Inflammatory macrophage treated with lipopolysaccharide for 1 hour (primary cell): ENCODE measurements at regions not wholly inside any gene's neighbourhood (a gene's known extent, or its start where the extent isn't known, plus 50 kb on each side); places are given as distances from the start of the nearest gene placed in this dataset.

Experiments used
- DNase-seq, 2 donors: peaks; one replicate each; pipeline ENCODE4 v3.0.0-alpha.2; 2020 to 2022

DNA sequence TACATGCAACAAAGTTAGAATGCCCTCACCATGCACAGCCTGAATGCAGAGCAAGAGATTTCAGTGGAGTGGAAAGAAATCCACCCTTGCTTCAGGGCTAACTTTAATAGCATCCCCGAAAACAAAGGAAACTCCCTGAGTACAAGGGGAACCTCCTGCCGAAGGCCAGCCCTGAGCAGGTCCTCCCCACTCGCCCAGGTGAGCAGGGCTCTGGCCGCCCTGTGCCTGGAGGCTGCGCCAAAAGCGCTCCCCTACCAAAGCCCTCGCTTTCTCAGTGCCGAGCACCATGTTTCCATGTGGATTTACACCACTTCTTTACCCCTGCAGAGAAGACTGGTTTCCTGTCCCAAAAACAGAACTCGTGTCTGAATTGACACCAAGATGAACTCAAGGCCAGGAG is 61.9 kb upstream of the RPS6KA2 start:
- no peak for DNase-seq

DNA sequence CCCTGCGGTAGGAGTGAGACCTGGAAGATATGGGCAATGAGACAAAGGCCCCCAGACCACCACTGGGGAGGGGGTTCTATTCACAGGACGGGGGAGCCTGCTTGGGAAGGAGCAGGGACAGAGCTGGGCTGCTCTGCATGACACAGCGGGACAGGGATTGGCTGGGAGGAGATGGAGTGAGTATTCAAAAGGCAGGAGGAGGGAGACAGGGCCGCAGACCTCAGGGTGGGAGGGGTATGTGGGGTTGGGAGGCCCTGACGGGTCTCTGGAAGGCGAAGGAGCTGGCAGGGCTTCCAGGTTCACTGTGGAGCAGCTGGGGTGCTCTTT is 60.8 kb upstream of the RPS6KA2 start:
- DNase-seq = no peak

DNA sequence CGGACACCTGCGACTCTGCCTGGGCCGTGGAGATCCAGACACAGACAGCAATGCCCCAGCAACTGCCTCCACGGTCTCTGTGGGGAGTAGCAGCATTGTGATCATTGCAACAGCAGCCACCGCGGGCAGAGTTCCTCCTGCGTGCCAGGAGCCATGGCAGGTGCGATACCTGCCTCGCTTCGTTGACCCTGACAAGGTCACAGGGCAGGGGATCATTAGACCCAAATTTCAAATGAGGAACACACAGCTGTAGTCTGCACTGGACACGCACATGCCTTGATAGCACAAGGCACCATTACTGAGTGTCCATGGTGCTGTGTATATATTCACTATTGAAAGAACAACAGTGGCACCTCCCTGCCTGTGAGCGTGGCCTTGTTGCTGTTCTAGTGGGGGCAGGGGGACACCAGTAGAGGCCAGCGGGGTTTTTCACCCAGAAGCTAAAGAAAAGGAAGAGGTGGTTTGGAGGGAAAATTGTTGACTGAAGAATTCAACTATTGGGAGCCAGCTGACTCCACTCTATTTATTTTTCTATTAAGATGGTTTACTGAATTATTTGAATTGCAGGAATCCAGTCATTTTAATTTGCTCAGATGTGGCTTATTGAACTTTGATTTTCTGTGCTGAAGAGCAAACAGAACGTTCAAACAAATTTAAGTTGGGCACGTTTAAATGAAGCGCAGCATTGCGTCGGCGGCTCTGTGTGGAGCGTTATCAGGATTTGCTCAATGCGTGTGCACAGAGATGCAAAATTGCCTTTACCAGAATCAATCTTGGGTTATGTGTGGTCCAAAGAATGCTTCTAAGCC is 60.2 kb upstream of the RPS6KA2 start:
- no peak for DNase-seq

DNA sequence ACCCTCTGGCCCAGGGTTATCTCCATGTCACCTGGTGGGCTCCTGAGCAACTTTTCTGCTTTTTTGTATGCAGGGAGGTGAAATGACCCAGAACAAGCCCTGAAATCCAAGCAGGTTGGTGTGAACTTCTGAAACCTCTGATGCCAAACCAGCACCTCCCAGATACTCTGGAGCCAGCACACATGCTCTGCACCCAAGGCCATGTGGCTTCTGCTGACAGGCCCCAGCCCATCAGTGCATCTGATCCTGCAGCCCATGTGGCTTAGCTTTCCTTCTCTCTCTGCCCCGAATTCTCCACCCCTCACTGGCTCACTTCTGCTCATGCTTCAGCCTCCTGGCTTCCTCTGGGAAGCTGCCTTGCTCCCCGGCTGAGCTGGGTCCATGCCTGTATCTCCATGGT is 59.3 kb upstream of the RPS6KA2 start:
- no peak for DNase-seq

- no peak for DNase-seq
These were observed 57.8 kb upstream of the RPS6KA2 start for GRCh38 chr6:166684866-166685265.

- DNase-seq = no peak
These were observed 57.1 kb upstream of the RPS6KA2 start for GRCh38 chr6:166684170-166684569.

DNA sequence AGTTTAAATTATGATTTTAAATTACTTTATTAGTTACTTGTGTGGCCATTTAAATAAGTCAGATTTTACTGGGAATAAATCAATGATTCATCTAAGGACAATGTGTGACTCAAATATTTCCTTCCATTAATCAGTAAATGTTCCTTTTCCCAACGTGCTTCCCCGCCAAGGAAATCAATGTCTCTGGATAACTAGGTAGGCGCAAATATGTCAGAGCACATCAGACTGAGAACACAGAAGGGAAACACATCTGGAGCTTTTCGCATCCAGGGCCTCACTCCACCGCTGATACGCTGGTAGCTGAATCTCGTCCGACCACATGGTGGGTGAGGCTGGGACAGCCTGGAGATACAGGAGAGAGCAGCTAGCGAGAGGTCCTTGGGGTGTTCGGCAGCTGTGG is 56.4 kb upstream of the RPS6KA2 start:
- DNase-seq = no peak

DNA sequence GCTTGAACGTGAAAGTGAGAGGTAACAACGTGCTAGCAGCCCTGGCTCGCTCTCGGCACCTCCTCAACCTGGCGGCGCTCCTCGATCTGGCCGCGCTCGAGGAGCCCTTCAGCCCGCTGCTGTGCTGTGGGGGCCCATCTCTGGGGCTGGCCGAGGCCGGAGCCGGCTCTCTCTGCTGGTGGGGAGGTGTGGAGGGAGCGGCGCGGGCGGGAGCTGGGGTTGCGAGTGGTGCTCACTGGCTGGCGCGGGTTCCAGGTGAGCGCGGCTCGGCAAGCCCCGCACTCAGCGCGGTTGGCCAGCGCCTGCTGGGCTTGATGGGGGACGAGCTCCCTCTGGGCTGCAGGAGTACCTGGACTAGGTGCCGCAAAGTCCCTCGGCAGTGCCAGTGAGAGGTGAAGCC is 52.5 kb upstream of the RPS6KA2 start:
- DNase-seq = no peak

GRCh38 chr6:166678426-166678825 is 51.4 kb upstream of the RPS6KA2 start:
- no peak for DNase-seq

- no peak for DNase-seq
These were observed 50.9 kb upstream of the RPS6KA2 start for GRCh38 chr6:166677941-166678340.
